ENCODE measurements at regions not wholly inside any gene's neighbourhood (a gene's known extent, or its start where the extent isn't known, plus 50 kb on each side); places are given as distances from the start of the nearest gene placed in this dataset.

DNA sequence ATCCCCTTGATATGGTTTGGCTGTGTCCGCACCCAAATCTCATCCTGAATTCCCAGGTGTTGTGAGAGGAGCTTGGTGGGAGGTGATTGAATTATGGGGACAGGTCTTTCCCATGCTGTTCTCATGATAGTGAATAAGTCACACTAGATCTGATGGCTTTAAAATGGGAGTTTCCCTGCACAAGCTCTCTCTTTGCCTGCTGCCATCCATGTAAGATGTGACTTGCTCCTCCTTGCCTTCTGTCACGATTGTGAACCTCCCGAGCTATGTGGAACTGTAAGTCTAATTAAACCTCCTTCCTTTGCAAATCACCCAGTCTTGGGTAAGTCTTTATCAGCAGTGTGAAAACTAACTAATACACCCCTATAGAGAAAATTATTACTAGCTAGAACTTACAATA is 959.5 kb upstream of the ADGRL2 start:
- TF ChIP-seq FOXP2 (optimal IDR thresholded peaks at IDR 0.05; ENCODE audit: control extremely low read depth, extremely low read length, insufficient read depth) (no peak), EZH2 (IDR thresholded peaks at IDR 0.05) (no peak), POLR2AphosphoS5 (IDR thresholded peaks at IDR 0.05; ENCODE audit: borderline replicate concordance, low read depth, low read length) (no peak)
- H3K9ac ChIP-seq (ENCODE audit: insufficient read length) = no peak overlapping the region
- no peak for DNase-seq (ENCODE audit: low read depth, low spot score)

DNA sequence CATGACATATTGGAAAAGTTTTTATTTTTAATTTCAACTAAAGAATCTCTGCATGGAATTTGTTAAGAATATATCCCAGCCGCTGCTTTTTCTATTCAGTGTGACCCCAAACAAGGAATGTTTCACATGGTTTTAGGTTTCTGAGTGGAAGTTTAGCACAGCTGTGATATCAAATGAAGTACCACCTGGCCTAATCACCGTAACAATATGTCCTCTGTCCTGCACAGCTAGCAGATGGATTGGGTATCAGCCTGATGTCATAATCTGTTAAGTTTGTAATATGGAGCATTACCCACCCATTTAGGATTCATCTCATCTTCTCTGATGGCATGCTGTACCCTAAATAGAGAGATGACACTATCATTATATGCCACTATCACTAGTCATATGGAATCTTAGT is 963.7 kb upstream of the ADGRL2 start:
- no peak overlapping the region for H3K4me3 ChIP-seq
- H3K9me3 ChIP-seq (ENCODE audit: low read depth, low read length) = no peaks in the 10 kb centered on the region
- no peak overlapping the region for H3K9ac ChIP-seq (ENCODE audit: insufficient read length)
- DNase-seq (ENCODE audit: low read depth, low spot score) = no peak
- no peak overlapping the region for H3K27ac ChIP-seq
- no peaks in the 10 kb centered on the region for H3K36me3 ChIP-seq (ENCODE audit: insufficient read depth, low read length)
- TF ChIP-seq EZH2 (IDR thresholded peaks at IDR 0.05) (no peak), POLR2AphosphoS5 (IDR thresholded peaks at IDR 0.05; ENCODE audit: borderline replicate concordance, low read depth, low read length) (no peak), FOXP2 (optimal IDR thresholded peaks at IDR 0.05; ENCODE audit: control extremely low read depth, extremely low read length, insufficient read depth) (no peak)

More for the DNA sequence above, 959.5 kb upstream of the ADGRL2 start:
- no peak overlapping the region for H3K4me3 ChIP-seq
- no peak overlapping the region for H3K27ac ChIP-seq
- no peaks in the 10 kb centered on the region for H3K36me3 ChIP-seq (ENCODE audit: insufficient read depth, low read length)
- no peaks in the 10 kb centered on the region for H3K9me3 ChIP-seq (ENCODE audit: low read depth, low read length)

DNA sequence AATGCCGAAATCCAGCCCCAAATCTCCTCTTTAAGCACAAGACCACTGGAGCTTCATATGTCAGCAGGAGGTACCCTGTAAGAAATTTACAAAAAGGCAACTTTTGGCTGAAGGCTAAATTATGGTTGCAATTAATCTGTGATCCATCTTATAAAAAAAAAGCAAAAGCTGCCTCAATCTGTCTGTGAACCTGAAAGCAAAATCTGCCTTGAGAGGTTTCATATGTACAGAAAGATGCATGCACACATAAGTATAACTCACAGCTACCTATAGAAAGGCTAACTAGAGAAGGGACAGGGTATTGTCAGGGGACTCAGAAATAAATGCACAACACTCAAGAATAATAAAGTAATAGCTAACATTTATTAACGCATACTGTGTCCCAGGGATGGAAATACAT is 964.2 kb upstream of the ADGRL2 start:
- H3K36me3 ChIP-seq (ENCODE audit: insufficient read depth, low read length) = no peaks in the 10 kb centered on the region
- DNase-seq (ENCODE audit: low read depth, low spot score) = no peak
- no peaks in the 10 kb centered on the region for H3K9me3 ChIP-seq (ENCODE audit: low read depth, low read length)
- H3K27ac ChIP-seq = no peak overlapping the region
- TF ChIP-seq FOXP2 (optimal IDR thresholded peaks at IDR 0.05; ENCODE audit: control extremely low read depth, extremely low read length, insufficient read depth) (no peak), EZH2 (IDR thresholded peaks at IDR 0.05) (no peak), POLR2AphosphoS5 (IDR thresholded peaks at IDR 0.05; ENCODE audit: borderline replicate concordance, low read depth, low read length) (no peak)
- no peak overlapping the region for H3K4me3 ChIP-seq
- no peak overlapping the region for H3K9ac ChIP-seq (ENCODE audit: insufficient read length)

DNA sequence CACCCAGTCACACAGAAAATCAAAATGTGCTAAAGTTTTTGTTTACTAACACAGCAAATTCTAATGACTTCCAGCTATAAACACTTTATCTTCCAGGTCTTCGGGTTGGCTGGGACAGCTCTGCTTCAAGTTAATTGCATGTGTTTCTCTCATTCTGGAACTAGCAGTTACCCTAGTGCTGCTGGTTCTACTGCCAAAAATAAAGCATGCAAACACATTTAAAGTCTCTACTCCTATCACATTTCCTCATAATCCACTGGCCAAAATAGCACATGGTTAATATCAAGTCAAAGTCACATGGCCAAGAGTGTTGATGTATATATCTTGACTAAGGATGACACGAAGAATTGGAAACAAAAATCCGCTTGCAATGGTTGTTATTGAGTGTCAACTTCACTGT is 973.1 kb upstream of the ADGRL2 start:
- Histone ChIP-seq H3K27ac (no peak overlapping the region), H3K9me3 (ENCODE audit: low read depth, low read length) (no peaks in the 10 kb centered on the region), H3K4me3 (no peak overlapping the region), H3K36me3 (ENCODE audit: insufficient read depth, low read length) (no peaks in the 10 kb centered on the region), H3K9ac (ENCODE audit: insufficient read length) (no peak overlapping the region)
- TF ChIP-seq FOXP2 (optimal IDR thresholded peaks at IDR 0.05; ENCODE audit: control extremely low read depth, extremely low read length, insufficient read depth) = no peak
- TF ChIP-seq POLR2AphosphoS5 (IDR thresholded peaks at IDR 0.05; ENCODE audit: borderline replicate concordance, low read depth, low read length) = no peak
- no peak for TF ChIP-seq EZH2 (IDR thresholded peaks at IDR 0.05)
- DNase-seq (ENCODE audit: low read depth, low spot score) = no peak

DNA sequence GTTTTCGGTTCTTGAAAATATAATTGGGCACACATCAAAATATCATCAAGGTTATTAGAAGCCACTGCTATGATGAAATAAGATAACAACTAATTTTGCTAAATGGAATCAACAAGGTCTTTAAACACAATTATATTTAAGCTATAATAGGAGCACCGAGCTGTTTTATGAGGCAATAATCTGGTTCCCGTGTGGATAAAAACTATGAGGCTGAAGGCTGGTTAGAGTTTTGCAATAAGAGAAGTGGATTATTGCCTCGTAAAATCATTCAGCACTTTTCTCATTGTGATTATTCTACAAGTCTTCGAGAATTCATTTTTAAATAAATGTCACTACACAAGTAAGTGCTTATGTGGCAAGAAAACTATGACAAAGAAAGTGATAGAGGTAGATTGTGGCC is 975.7 kb upstream of the ADGRL2 start:
- no peak overlapping the region for H3K27ac ChIP-seq
- peak; percentile 35 for DNase-seq (ENCODE audit: low read depth, low spot score)
- H3K9me3 ChIP-seq (ENCODE audit: low read depth, low read length) = no peaks in the 10 kb centered on the region
- no peak overlapping the region for H3K4me3 ChIP-seq
- TF ChIP-seq POLR2AphosphoS5 (IDR thresholded peaks at IDR 0.05; ENCODE audit: borderline replicate concordance, low read depth, low read length) (peak; percentile 45; the same call in 1 of the 2 replicates), EZH2 (IDR thresholded peaks at IDR 0.05) (no peak), FOXP2 (optimal IDR thresholded peaks at IDR 0.05; ENCODE audit: control extremely low read depth, extremely low read length, insufficient read depth) (no peak)
- no peaks in the 10 kb centered on the region for H3K36me3 ChIP-seq (ENCODE audit: insufficient read depth, low read length)
- H3K9ac ChIP-seq (ENCODE audit: insufficient read length) = no peak overlapping the region

DNA sequence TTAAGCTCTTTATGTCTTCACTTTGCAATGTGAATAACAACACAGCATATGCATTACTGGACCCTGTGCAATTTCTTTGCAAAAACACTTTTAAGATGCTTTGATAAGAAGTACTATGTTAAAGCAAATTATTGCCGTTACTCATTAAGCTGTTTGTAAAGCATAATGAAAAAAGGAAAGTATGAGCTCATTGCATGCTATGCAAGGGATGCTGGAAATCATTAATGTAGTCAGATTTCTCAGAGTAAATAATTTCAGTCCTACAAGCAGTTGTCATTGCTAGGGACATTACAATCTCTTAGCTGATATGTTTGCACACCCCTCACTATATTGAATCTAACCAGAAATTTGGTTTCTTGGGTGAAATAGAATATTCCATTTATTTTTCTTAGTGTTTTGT is 982.5 kb upstream of the ADGRL2 start:
- Histone ChIP-seq H3K9ac (ENCODE audit: insufficient read length) (no peak overlapping the region), H3K9me3 (ENCODE audit: low read depth, low read length) (no peaks in the 10 kb centered on the region), H3K4me3 (no peak overlapping the region), H3K27ac (no peak overlapping the region), H3K36me3 (ENCODE audit: insufficient read depth, low read length) (no peaks in the 10 kb centered on the region)
- TF ChIP-seq EZH2 (IDR thresholded peaks at IDR 0.05) = no peak
- TF ChIP-seq POLR2AphosphoS5 (IDR thresholded peaks at IDR 0.05; ENCODE audit: borderline replicate concordance, low read depth, low read length) = no peak
- TF ChIP-seq FOXP2 (optimal IDR thresholded peaks at IDR 0.05; ENCODE audit: control extremely low read depth, extremely low read length, insufficient read depth) = no peak
- DNase-seq (ENCODE audit: low read depth, low spot score) = no peak

DNA sequence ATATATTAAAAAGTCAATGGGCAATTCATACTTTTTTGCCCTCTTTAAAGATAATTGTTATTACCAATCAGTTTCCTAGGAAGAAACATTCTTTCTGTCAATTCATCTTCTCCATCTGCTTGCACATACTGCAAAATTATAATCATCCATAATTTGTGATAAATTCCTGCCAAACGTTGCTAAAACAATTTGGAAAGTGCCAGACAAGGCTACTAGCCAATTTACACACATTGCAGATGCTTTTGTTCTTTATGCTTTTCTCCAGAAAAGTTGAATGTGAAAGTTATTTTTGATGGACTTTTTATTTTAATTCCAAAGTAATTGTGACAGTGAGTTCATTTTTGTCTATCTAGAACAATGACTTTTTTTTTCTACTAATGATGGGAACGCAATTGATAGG is 992.8 kb upstream of the ADGRL2 start:
- Histone ChIP-seq H3K9me3 (ENCODE audit: low read depth, low read length) (no peaks in the 10 kb centered on the region), H3K9ac (ENCODE audit: insufficient read length) (no peak overlapping the region), H3K27ac (no peak overlapping the region), H3K36me3 (ENCODE audit: insufficient read depth, low read length) (no peaks in the 10 kb centered on the region), H3K4me3 (no peak overlapping the region)
- no peak for DNase-seq (ENCODE audit: low read depth, low spot score)
- TF ChIP-seq EZH2 (IDR thresholded peaks at IDR 0.05) (no peak), FOXP2 (optimal IDR thresholded peaks at IDR 0.05; ENCODE audit: control extremely low read depth, extremely low read length, insufficient read depth) (no peak), POLR2AphosphoS5 (IDR thresholded peaks at IDR 0.05; ENCODE audit: borderline replicate concordance, low read depth, low read length) (no peak)

DNA sequence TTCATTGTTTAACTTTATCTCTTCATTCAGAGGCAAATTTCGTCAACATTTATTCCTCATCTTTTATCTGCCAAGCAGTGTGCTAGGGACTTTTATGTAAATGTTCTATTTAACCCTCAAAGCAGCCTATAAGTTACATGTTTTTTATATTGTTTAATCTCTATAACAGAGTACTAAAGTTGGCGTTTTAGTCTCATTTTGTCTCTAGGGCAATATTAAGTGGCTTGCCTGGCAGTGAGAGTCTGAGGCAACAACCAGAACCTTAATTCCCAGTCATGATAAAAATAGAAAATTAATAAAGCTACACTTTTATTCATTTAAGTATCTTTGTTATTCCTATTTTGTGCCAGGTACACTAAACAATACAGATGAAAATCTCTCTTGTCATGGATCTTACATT is 994.3 kb upstream of the ADGRL2 start:
- no peaks in the 10 kb centered on the region for H3K36me3 ChIP-seq (ENCODE audit: insufficient read depth, low read length)
- no peak overlapping the region for H3K27ac ChIP-seq
- no peak overlapping the region for H3K4me3 ChIP-seq
- TF ChIP-seq POLR2AphosphoS5 (IDR thresholded peaks at IDR 0.05; ENCODE audit: borderline replicate concordance, low read depth, low read length) = no peak
- no peak for TF ChIP-seq EZH2 (IDR thresholded peaks at IDR 0.05)
- TF ChIP-seq FOXP2 (optimal IDR thresholded peaks at IDR 0.05; ENCODE audit: control extremely low read depth, extremely low read length, insufficient read depth) = no peak
- no peak for DNase-seq (ENCODE audit: low read depth, low spot score)
- H3K9ac ChIP-seq (ENCODE audit: insufficient read length) = no peak overlapping the region
- no peaks in the 10 kb centered on the region for H3K9me3 ChIP-seq (ENCODE audit: low read depth, low read length)

DNA sequence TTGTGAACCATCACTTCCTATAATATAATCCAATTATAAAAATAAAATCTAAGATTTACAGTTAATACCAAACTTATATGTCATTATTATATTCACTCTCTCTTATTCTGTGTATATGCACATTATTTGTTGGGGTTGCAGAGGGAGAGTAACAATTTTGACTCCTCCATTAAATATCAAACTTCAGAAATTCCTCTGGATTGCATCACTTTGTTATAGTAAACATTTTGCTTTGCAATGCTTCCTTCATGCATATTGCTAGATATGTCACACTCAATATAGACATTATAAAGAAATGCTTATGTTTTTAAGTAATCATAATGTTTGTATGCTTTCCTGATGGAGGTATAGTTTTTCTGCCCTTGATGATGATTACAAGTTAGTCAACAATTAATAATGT is 999.0 kb upstream of the ADGRL2 start:
- no peaks in the 10 kb centered on the region for H3K36me3 ChIP-seq (ENCODE audit: insufficient read depth, low read length)
- H3K4me3 ChIP-seq = no peak overlapping the region
- DNase-seq (ENCODE audit: low read depth, low spot score) = no peak
- H3K9me3 ChIP-seq (ENCODE audit: low read depth, low read length) = no peaks in the 10 kb centered on the region
- H3K9ac ChIP-seq (ENCODE audit: insufficient read length) = no peak overlapping the region
- TF ChIP-seq EZH2 (IDR thresholded peaks at IDR 0.05) (no peak), POLR2AphosphoS5 (IDR thresholded peaks at IDR 0.05; ENCODE audit: borderline replicate concordance, low read depth, low read length) (no peak), FOXP2 (optimal IDR thresholded peaks at IDR 0.05; ENCODE audit: control extremely low read depth, extremely low read length, insufficient read depth) (no peak)
- no peak overlapping the region for H3K27ac ChIP-seq

All from SK-N-MC (cell line).